HG03565 (cell line): ENCODE measurements at regions not wholly inside any gene's neighbourhood (a gene's known extent, or its start where the extent isn't known, plus 50 kb on each side); places are given as distances from the start of the nearest gene placed in this dataset.

Experiments used
- ATAC-seq: cut with Tn5 transposase; IDR thresholded peaks from one replicate; pipeline ENCODE4 v1.9.1; 2021; ENCODE audit warnings: mild to moderate bottlenecking, moderate library complexity; ENCODE audit not compliant: unreplicated experiment

- ATAC-seq, result no peak
Observed at GRCh38 chr17:77467521-77467920, 326.8 kb downstream of the SEC14L1 start.

GRCh38 chr17:77468897-77469296 lies 328.1 kb downstream of the SEC14L1 start:
- ATAC-seq, result no peak

- no peak for ATAC-seq
Observed at GRCh38 chr17:77470330-77470786, 329.6 kb downstream of the SEC14L1 start.

GRCh38 chr17:77470800-77471733 lies 330.3 kb downstream of the SEC14L1 start:
- no peak for ATAC-seq

- no peak for ATAC-seq
Observed at GRCh38 chr17:77471984-77472461, 331.3 kb downstream of the SEC14L1 start.

GRCh38 chr17:77472468-77473310 lies 331.9 kb downstream of the SEC14L1 start:
- no peak for ATAC-seq

- no peak for ATAC-seq
Observed at GRCh38 chr17:77473615-77474226, 333.0 kb downstream of the SEC14L1 start.

GRCh38 chr17:77474292-77474988 lies 333.7 kb downstream of the SEC14L1 start:
- ATAC-seq, result no peak

GRCh38 chr17:77475016-77475976 lies 334.5 kb downstream of the SEC14L1 start:
- ATAC-seq, result no peak

GRCh38 chr17:77476006-77476405 lies 335.2 kb downstream of the SEC14L1 start:
- ATAC-seq, result no peak

- ATAC-seq, result no peak
Observed at GRCh38 chr17:77476498-77476897, 335.7 kb downstream of the SEC14L1 start.

- ATAC-seq, result no peak
Observed at GRCh38 chr17:77476931-77477805, 336.4 kb downstream of the SEC14L1 start.

GRCh38 chr17:77478281-77478680 lies 337.5 kb downstream of the SEC14L1 start:
- ATAC-seq, result no peak

- no peak for ATAC-seq
Observed at GRCh38 chr17:77478899-77479298, 338.1 kb downstream of the SEC14L1 start.

- no peak for ATAC-seq
Observed at GRCh38 chr17:77479372-77480198, 338.8 kb downstream of the SEC14L1 start.

- no peak for ATAC-seq
Observed at GRCh38 chr17:77480199-77480508, 339.4 kb downstream of the SEC14L1 start.

GRCh38 chr17:77480509-77481215 lies 339.9 kb downstream of the SEC14L1 start:
- ATAC-seq, result no peak
